Transverse colon (tissue), 4 donors: ENCODE measurements at regions not wholly inside any gene's neighbourhood (a gene's known extent, or its start where the extent isn't known, plus 50 kb on each side); places are given as distances from the start of the nearest gene placed in this dataset.

Experiments
- CTCF ChIP-seq, 5 experiments: fragments of 200-600 bp in 3 of 5; fragments of 450-650 bp in 2 of 5; sonication (generic) in 3 of 5; IDR thresholded peaks; 1 replicate in 2 of 5; 2 replicates in 3 of 5; pipeline ENCODE4 v1.5.1; 2016 to 2017; ENCODE audit warnings: antibody characterized with exemption in 5 of 5, inconsistent platforms in 3 of 5, mild to moderate bottlenecking in 2 of 5, moderate library complexity in 1 of 5
- POLR2A ChIP-seq: fragments of 450-650 bp; IDR thresholded peaks from one replicate; pipeline ENCODE4 v1.6.1; 2016; ENCODE audit warnings: antibody characterized with exemption, mild to moderate bottlenecking, moderate library complexity
- POLR2AphosphoS5 ChIP-seq, 3 donors: sonication (generic); formaldehyde crosslinking; IDR thresholded peaks; one replicate each; pipeline ENCODE4 v1.6.1; 2016; ENCODE audit warnings: antibody characterized with exemption in 3 of 3

DNA sequence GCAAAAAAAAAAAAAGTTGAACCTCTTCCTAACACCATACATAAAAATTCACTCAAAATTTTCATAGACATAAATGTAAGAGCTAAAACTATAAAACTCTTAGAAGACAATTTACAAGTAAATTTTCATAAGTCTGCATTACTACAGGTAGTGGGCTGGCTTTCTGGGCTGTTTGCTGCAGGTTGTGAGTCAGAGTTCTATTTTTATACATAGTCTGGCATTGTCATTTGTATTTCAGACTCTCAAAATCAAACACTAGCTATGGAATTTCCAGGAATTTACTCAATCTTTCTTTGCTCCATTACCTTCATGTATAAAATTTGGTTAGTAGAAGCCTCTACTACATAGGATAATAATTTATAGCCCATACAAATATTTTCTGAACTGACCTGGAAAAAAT is 227.2 kb downstream of the COX18 start:
- no peak for TF ChIP-seq CTCF (IDR thresholded peaks at IDR 0.05)
- no peak for TF ChIP-seq POLR2A
- TF ChIP-seq POLR2AphosphoS5 (IDR thresholded peaks at IDR 0.05) = no peak
